Cerebellar cortex (tissue), 1 donor: ENCODE measurements at regions not wholly inside any gene's neighbourhood (a gene's known extent, or its start where the extent isn't known, plus 50 kb on each side); places are given as distances from the start of the nearest gene placed in this dataset.

ENCODE experiments used
- DNase-seq: peaks from one replicate; pipeline ENCODE4 v3.0.0-alpha.2; 2015; ENCODE audit warnings: low spot score

DNA sequence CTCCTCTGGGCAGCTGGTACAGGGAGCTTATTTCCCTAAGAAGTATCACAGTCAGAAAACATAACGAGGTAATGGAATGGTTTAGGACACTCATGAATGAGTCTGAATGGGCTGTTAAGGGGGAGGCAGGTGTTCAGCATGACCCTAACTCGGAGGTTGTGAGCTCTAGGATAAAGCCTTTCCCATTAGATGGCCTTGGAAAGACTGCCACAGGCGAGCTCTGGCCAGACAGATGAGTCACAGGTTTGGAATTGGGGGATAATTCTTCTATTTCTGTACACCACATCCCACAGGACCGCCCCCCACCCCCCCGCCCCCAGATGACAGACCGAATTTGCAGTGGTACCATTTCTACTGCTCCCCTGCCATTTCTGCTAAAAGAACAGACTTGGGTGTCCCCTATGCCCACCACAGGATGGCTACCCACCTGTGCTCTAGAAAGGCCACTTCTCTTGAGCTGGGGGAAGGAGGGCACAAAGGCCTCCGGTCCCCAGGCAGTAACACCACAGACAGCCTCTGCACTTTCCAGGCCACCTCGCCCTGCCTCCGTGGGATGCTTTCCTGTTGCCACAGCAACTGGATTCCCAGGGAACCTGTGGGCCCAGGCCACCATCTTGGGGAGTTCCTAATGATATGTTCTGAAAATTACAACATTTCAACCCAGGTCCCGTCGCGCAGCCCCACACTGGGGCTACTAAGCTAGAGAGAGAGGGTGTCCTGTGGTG lies 76.7 kb downstream of the TRIM29 start:
- DNase-seq = no peak

GRCh38 chr11:120060512-120060911 lies 77.4 kb downstream of the TRIM29 start:
- DNase-seq = no peak

GRCh38 chr11:120058931-120059330 lies 79.0 kb downstream of the TRIM29 start:
- no peak for DNase-seq

- no peak for DNase-seq
These were observed 80.0 kb downstream of the TRIM29 start for GRCh38 chr11:120057595-120058581.

GRCh38 chr11:120057028-120057330 lies 80.9 kb downstream of the TRIM29 start:
- DNase-seq = no peak

GRCh38 chr11:120056301-120057027 lies 81.4 kb downstream of the TRIM29 start:
- no peak for DNase-seq

- no peak for DNase-seq
These were observed 82.3 kb downstream of the TRIM29 start for GRCh38 chr11:120055646-120056045.

- no peak for DNase-seq
These were observed 83.2 kb downstream of the TRIM29 start for GRCh38 chr11:120054753-120055045.

DNA sequence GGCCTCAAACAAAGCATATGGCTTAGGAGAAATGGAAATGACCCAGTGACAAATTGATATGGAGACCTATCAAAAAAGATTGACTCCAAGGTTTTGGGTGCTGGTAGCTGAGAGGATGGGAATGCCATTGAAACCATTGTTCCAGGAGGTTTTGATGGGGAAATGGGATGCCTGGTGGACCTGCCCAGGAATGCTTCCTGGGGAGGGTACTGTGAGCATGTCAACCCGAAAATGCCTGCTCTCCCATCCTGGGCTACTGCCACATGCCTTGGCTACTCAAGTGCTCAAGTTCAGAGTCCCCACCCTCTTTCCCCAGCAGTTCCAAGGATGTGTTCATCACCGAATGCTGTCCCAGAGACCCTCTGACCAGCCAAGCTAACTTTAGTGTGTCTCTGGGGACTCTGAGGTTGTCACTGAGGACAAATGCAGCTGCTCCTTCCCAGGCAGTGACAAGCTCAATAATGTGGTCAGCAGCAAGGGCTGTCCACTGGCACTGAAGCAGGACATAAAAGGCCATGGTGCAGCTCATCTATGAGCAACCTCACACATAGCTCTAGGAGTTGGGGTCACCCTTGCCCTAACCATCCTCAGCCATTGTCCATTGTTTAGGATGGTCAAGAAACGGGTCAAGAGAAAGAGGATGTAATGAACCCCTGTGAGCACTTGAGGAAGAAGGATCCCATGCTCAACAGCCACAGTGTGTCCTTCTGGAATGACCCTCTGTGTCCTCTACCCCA lies 83.7 kb downstream of the TRIM29 start:
- DNase-seq = no peak

DNA sequence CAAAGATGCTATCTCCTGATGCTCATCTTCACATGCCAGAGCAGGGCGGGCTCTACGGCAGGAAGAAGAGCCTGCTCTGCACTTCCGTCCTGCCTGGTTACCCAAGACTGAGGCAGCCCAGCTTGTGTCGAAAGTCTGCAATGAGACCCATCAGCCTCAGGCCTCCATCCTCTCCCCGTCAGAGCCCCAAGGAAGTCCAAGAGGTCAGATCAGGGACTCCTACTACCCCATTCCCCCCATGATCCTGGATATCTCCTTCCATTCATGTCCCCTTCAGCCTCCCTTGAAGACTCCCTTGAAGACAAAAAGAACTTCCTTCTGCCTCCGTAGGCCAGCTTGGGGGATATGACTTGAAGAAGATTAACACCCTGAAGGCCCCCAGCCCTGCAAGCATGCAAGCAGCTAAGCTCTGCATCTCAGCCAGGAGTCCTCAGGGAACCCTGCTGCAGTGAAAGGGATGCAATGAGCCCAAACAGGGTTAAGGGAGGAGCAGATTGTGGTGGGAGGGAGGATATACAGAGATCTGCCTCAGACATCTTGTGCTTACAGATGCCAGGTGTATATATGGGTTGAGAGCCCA lies 85.6 kb downstream of the TRIM29 start:
- no peak for DNase-seq

- no peak for DNase-seq
These were observed 93.8 kb downstream of the TRIM29 start for GRCh38 chr11:120044011-120044675.

GRCh38 chr11:120043328-120043945 lies 94.5 kb downstream of the TRIM29 start:
- no peak for DNase-seq

DNA sequence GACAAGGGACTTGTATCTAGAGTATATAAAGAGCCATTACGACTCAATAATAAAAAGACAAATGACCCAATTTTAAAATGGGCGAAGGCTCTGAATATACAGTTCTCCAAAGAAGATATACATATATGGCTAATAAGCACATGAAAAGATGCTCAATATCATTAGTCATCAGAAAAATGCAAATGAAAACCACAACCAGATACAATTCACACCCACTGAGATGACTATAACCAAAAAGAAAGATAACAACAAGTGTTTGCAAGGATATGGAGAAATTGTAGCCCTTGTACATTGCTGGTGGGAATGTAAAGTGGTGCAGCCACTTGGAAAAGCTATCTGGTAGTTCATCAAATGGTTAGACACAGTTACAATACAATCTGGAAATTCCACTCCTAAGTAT lies 96.3 kb downstream of the TRIM29 start:
- no peak for DNase-seq

DNA sequence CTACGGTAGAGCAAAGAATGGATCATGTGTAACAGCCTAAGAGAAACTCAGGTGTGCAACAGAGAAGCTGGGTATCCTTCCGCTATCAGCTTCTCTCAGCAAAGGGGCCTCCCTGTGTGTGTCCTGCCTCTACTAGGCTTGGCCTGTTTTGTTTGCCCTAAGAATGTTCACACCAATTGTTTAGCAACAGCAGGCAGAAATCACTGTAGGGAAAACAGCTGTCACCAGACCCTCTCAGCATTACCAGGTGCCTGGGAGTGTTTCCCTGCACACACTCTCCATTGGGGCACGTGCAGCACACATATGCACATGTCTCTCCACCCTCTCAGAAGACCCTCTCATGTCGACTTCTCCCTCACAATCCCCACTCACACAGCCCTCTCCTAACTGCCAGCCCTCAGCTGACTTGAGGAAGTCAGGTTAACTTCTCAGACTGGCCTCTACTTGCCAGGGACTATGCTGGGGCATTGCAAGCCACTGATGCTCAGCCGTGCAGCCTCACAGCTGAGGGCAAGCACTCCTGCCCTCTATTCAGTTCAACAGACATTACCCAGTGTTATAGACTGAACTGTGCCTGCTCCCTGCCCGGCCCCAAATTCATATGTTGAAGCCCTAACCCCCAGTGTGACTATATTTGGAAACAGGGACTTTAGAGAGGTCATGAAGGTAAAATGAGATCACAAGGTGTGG lies 97.6 kb downstream of the TRIM29 start:
- DNase-seq = no peak

DNA sequence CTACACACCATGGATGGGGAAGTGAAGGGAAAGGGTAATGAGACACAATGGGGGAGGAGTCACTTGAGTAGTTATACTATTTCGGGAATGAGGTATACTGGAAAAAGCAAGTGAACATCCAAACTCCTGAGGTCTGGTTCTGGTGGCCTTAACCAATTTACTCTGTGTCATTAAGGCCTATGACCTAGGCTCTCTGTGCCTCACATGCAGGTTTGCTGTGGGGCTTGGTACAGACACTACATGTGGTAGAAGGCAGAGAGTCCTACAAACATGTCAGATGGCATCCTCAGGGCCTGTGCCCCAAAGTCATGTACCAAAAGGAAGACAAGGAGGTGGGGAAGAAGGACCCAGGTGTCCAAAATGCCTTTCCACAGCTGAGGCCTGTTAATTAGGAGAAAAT lies 98.9 kb downstream of the TRIM29 start:
- no peak for DNase-seq

DNA sequence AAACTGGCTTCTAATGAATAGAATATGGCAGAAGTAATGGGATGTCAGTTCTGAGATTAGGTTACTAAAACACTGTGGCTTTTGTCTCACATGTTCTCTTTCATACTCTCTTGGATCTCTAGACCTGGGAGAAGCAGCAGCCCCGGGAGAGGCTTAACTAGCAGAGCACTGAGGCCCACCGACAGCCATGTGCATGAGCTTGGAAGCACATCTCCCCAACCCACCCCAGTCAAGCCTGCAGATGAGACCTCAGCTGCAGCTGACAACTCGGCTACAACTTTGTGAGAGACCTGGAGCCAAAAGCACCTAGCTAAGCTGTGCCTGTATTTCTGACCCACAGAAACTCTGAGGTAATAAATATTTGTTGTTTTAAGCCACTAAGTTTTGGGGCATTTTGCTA lies 100.8 kb downstream of the TRIM29 start:
- DNase-seq = no peak

DNA sequence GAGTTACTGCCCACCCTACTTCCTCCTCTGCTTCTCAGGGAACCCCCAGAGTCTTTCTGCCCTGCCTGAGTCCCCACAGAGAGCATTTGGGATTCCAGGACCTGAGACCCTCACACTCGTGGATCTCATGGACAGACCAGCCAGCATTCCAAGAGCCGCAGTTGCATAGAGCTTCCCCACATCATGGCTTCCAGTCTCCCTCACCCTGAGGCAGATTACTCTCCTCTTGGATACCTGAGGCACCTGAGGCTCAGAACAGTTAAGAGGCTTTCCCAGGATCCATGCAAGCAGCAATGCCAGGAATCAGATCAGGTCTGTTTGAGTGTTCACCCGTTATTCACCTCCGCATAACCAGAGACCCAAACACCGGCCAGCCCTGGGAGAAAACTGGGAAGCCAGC lies 102.2 kb downstream of the TRIM29 start:
- DNase-seq = no peak

- DNase-seq = no peak
These were observed 102.9 kb downstream of the TRIM29 start for GRCh38 chr11:120034881-120035630.

- no peak for DNase-seq
These were observed 103.6 kb downstream of the TRIM29 start for GRCh38 chr11:120034176-120034875.
